GM18867 (cell line): ENCODE measurements at regions not wholly inside any gene's neighbourhood (a gene's known extent, or its start where the extent isn't known, plus 50 kb on each side); places are given as distances from the start of the nearest gene placed in this dataset.

Experiments
- ATAC-seq: cut with Tn5 transposase; IDR thresholded peaks from one replicate; pipeline ENCODE4 v1.9.1; 2021; ENCODE audit warnings: mild to moderate bottlenecking, moderate library complexity; ENCODE audit not compliant: unreplicated experiment

DNA sequence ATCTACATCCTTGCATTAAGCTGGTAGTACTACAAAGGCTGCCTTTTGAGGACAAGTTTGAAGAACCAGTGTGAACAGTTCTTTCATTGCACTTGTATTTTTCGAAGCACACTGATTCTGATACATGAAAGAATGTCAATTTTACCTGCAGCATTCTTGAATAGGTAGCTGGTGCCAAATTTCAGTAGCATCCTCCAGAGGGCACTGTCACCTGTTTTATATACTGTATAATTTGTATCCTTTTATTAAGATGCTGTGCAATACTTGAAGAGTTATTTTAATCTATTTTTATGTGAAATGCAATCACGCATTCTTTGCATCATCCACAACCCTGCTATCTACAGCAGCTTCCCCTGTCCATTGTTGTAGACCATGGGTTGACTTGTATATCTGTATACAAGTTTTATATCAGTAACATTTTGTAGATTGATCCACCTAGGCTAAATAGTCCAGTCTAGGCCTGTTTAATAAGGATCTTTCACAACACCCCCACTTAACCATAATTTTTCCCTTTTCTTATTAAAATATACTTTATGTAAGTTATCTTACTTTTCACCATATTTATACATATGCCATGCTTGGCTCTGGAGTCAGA, 325.7 kb downstream of the PCDH7 start:
- peak; percentile 46 for ATAC-seq

DNA sequence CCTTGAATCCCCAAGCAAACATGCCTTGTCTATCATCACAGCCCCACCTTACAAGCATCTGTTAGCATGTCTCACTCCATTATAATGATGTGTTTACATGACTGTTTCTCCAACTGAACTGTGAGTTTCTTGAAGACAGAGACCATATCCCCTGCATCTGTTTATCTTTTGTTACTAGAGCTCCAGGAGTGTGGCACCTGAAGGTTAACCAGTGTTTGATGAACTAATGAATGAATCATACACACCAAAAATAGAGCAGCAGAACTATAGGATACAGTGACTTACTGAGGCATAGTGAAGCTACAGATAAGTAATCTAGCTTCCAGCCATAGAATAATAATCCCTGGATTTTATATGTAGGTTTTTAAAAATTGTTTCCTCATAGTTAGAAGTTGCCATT, 331.0 kb downstream of the PCDH7 start:
- ATAC-seq, result no peak

DNA sequence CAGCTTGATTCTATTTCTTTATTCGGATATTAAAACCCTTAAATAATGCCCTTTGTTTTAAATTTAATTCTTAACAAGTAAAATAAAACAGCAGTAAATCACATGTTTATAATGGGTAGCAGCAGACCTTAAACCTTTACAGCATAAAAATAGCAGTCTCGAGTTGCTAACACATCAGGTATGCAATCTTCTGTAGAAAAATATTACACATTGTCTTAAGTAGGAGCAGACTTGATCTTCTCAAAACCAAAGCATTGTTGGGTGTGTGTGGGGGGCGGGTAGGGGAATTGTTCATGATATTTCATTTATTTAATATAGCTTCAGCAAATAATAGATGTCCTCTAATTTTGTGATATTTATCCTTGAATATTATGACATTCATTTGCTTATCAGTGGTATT, 331.4 kb downstream of the PCDH7 start:
- ATAC-seq, result no peak

DNA sequence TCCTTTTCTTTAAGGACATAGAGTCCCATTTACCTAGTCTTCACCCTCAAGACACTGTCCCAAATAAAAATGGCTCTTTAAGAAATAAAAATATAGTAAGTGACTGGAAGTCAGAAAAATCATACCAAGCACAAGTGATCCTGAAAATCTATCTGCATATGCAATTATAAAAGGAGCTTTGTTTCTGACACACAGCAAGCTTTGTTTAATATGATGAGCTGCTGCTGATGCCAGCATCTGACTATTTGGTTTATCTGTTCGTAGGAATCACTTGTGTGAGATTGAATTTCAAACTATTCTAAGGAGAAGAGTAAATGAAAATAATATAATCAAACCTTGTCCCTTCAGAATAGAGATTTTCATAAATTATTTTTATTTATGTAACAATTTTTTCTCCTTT, 332.4 kb downstream of the PCDH7 start:
- ATAC-seq, result no peak

DNA sequence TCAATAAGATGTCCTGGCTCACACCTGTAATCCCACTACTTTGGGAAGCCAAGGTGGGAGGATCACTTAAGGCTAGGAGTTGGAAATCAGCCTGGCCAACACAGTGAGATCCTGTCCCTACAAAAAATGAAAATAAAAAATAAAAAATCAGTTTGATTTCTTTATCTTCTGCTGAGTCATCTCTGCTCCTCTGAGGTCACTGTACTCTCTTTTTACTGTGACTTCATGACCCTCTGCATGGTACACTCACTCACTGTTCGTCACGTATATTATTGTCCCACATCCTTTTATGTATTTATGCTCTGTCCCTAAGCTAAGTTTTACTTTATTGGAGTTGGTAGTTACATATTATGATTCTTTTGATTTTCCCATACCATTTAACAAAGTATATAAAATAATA, 333.3 kb downstream of the PCDH7 start:
- no peak for ATAC-seq

DNA sequence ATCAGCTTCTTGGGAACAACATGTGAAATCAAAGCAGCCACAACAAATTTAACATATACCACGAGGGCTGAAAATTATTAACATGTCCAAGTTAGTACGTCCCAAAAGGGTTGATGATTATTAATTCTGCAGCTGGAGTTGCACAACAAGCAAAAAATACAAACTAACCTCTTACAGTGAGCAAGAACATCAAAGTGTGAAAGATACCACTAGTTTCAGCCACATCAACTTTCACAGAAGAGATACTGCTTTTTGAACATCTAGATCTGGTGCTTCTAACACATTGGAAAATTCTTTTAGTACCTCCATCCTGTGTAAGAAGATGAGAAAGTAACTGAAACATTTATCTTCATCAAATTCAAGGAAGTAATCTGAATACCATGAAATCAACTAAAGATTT, 334.1 kb downstream of the PCDH7 start:
- no peak for ATAC-seq

DNA sequence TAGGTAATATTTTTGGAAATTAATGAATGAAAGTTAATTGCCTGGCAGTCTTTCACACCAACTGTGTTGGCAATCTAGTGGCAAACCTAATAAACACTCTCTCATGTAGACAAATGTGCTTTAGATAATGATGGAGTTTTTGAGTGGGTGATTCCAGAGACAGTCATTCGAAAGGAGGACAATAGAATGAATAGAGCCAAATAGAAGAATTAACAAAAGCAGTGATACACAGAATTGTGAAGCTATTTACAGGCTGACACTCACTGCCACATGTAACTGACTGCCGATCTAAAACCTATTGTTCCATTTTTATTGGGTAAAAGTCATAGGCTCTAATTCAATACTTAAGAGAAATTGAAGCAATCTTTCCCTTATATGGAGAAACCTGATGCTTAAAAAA, 338.5 kb downstream of the PCDH7 start:
- ATAC-seq, result no peak

DNA sequence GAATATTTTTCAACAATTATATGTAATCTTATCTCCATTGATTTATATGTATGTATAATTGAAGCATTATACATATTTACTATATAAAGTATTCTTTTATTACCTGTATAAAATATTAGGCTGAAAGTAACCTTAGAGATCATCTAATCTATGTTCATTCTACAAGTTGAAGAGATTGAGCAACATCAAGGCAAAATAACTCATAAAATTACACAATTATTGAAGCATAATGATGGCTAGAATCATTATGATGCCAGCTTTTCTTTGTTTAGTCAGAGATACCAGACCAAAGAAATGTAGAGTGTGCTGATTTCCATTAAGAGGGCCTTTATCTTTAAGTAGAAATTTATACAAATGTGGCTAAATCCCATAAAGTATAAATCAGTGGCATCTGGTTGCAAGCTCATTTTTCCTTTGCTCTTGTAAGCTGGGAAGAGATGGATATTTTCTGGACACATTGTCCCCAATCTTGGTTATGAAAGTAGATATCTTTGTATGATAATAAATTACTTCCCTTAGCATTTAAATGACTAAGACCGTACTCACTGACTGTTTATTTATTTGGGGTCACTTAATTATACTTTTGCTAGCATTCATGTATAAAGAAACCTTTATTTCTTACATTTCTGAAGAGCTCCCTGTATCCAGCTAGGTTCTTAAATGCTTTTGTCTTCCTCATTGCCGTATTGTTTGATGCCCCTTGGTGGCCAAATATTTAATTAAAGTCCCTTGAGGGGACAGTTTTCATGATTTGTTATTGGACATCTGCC, 339.8 kb downstream of the PCDH7 start:
- ATAC-seq, result no peak

DNA sequence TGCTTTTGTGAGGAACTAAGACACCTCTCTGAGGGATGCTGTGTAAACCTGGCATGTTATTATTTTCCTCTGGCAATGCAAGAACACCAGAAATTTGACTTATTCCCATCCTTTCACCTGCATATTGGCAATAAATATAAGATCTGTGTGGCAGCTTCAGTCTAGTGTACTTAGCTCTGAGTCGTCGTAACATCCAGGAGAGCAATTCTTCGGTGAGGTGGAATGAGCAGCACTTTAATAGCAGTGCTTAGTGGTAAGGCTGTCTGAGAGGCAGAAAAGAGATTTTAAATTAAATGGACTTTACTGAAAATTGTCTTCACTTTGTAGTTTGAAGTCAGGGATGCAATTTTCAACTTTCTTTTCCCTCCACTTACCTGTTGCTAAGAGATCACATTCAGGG, 344.9 kb downstream of the PCDH7 start:
- ATAC-seq, result no peak

DNA sequence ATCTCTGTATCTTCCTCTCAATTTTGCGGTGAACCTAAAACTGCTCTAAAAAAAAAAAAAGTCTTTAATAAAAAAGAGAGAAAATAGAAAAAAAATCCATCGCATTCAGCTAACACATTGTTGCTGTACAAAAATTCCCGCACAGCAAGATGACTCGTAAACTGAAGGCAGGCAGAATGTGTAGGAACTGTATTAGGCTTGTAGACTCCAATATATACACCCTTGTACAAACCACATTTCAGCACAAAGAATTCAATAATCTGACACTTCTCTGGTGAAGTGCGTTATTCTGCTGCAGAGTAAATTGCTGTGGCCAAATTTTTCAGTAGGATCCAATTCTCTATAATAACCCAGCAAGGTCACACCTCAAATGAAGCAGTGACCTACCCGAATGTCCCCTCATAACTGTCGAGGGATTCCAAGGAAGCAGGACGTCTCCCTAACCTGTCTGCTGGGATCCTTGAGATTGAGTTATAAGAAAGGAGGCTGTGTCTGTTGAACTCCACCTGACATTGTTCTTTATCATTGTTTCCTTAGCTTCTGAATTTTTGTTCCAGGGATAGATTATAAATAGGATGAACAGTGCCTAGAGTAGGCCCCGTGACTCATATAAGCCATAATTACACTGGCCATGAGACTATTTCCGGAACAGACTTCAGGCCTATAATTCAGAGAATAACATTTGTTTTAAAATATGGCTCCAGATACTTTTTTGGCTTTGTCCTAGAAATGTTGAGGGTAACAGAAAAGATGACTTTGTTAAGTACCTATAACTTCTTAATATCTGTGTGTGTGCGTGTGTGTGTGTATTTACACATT, 348.3 kb downstream of the PCDH7 start:
- ATAC-seq, result no peak

DNA sequence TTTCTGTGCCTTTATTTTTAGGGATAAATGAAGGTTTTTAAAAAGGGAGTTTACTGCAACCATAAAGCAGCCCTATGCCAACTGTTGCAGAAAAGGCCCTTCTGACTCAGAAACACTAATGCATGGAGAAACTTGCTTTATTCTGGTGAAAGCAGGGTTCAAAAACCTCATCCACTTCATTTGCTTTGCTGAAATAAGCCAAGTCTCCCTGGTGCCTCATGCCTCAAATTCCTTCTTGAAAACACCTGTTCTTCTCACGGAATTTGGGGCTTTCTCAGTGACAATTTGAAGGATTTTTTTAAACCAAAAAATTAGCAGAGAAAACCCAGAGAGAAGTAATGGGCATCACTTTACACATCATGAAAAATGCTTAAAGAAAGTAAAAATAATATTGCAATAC, 349.0 kb downstream of the PCDH7 start:
- ATAC-seq, result no peak

DNA sequence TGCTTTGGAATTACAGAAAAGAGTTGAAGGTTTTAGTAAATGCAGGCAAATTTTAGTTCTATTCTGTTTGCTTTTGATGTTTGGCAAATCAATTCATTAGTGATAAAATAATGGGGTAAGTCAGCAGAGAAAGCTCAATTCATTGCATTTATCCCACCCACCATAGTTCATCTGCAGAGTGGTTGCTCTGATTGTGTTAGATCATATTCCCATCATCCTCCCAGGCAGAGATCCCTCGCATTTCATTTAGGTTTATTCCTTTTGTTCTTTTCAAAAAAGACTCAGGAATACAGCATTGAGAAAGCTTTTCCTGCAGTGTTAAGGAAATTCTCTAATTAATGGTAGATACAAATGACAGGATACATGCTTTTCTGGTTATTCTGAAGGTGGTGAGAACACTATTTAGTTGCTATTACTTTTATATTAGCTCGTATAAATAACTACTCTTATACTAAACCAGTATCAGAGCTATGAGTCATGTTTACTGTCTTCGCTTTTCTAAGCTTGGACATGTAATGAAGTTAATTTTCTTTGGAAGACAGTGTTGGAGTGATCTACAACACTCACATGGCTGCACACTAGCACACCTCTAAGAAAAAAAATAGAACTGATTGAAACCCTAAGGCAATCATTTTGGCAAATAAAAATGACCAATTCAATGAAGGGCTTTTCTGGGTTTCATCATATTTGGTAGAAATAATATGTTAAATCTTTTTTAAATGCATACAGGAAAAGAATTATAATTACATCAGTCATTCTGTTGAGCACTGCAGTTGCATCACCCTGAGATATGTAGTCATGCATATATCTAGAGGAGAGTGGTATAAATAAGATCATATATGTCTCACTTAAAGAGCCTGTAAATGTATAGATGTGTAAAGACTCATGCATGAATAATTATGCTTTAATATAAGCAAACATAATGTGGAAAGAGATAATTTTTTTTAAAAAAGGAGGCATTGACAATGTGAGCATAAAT, 351.6 kb downstream of the PCDH7 start:
- no peak for ATAC-seq

DNA sequence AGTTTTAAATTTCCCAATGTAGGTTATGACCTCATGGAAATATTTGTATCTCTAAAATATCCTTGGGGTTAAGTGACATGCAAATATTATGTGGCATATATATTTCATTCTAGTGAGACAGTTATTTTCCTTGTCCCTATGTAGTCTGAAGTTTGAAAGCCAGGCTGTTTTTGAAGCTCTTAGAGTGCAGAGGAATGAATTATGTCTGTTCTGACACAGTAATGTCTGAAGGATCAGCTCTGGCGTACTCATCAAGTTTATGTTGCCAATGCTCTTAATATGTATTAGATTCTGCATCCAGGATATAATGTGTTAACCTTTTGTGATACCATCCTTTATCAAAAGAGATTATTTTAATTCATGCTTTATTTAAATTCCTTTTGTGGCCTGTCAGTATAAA, 355.8 kb downstream of the PCDH7 start:
- no peak for ATAC-seq

DNA sequence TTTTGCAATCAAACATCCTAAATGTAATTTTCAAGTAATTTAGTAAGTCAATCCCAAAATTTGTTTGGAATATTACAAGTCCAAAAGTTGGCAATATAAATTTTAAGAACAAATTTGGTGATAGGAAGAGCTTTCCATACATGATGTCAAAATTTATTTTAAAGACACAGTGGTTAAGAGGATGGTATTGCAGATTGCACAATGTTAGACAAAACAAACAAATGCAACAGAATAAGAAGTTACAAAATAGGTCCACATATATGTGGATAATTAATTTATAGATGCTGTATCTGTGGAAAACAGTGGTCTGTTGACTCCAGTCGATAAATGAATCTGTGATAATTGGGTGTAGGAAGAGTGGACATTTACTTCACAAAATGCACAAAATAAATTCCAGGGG, 358.5 kb downstream of the PCDH7 start:
- ATAC-seq, result no peak

DNA sequence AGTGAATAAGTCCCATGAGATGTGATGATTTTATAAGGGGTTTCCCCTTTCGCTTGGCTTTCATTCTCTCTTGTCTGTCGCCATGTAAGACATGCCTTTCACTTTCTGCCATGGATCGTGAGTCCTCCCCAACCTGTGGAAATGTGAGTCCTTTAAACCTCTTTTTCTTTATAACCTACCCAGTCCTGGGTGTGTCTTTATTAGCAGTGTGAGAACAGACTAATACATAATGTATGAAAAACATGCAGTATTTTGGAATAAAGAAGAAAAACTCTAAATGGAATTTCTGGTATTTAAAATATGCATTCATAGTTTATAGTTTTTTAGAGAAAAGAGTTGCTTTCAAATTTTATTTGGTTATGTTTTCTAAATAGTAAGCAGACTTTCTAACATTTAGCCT, 360.7 kb downstream of the PCDH7 start:
- no peak for ATAC-seq

DNA sequence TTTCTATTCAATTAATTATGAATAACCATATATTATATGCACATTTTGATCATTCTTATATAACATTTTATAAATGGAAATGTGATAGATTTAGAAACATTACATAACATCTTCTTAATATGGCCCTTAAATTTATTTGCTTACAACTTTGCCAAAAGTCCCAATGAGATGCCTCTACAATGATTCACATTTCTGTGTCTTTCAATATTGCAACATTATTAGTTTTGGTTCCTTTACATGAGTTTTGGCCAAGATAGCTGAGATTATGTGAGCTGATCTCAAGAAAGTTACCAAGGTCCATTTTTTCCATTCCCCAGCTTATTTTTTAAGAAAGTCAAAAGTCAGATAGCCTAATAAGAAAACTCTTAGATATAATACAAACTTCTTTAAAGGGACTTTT, 361.2 kb downstream of the PCDH7 start:
- no peak for ATAC-seq

DNA sequence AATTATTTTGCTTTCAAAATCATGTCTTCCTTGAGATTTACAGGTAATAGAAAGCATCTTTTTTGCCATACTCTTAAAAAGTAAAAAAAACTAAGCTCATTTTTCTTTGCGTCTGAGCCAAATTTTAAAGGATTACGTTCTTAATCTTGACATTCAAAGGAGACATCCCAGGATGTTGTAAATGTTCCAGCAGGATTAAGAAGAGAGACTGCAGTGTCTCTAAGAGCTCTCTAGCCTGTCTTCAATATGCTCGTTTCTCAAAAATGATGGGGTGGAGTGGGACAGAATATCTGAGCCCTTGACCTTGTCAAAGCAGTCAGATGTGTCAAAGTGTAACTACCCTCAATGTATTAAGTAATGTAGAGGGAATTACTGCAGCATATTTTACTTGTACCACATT, 363.3 kb downstream of the PCDH7 start:
- ATAC-seq, result no peak

DNA sequence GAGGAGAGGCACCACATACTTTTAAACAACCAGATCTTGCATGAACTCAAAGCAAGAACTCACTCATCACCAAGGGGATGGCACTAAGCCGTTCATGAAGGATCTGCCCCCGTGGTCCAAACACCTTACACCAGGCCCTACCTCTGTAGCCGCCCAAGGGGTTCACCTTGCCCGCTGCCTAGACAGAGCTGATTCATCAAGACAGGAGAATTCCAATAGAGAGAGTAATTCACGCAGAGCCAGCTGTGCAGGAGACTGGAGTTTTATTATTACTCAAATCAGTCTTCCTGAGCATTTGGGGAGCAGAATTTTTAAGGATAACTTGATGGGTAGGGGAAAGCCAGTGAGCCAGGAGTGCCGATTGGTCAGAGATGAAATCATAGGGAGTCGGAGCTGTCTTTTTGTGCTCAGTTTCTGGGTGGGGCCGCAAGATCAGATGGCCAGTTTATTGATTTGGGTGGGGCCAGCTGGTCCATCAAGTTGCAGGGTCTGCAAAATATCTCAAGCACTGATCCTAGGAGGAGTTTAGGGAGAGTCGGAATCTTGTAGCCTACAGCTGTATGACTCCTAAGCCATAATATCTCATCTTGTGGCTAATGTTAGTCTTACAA, 364.7 kb downstream of the PCDH7 start:
- no peak for ATAC-seq

DNA sequence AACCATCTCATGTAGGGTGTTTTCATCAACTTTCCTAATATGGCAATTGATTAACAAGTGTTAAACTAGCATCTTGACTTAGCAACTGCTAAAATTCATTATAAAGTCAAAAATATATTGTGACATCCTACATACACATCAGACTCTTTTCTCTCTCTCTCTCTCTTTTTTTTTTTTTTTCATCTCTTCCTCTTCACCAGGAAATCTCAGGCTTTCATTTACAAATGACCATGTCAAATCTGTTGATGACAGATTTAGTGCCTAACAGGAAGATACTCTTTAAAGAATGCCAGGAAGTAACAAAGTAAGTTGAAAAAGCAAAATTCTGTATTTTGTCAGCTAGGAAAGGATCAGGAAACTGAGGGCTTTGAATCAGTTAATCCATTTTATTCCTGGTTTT, 365.5 kb downstream of the PCDH7 start:
- no peak for ATAC-seq

DNA sequence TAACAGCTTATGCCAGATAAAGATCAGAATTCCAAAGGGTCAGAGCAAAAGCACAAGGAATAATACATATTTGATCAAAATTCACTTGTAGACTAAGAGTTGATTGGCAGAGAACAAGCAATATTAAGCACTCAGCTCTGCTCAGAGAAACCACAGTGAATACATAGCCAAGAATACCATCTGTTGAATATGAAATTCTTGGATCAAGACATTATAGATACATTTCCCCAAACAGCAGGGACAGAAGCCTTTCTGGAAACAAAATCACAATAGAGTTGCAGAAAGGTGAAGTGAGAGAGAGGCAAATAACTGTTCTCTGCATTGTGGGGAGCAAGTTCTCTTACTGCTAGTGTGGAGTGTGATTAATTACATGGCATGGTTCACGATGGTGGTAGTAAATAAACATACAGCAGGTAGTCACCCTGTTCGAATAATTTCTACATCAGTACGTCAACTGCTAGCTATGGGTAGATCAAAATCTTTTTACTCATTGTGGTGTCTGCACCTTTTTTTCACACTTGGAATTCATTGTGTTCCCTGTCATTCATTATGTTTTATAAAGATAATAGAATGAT, 366.7 kb downstream of the PCDH7 start:
- ATAC-seq, result no peak
